AG08395 (cell line): ENCODE measurements at regions not wholly inside any gene's neighbourhood (a gene's known extent, or its start where the extent isn't known, plus 50 kb on each side); places are given as distances from the start of the nearest gene placed in this dataset.

ENCODE experiments used
- DNase-seq: peaks from one replicate; pipeline ENCODE4 v3.0.0; 2012; ENCODE audit warnings: mixed read lengths, low spot score

DNA sequence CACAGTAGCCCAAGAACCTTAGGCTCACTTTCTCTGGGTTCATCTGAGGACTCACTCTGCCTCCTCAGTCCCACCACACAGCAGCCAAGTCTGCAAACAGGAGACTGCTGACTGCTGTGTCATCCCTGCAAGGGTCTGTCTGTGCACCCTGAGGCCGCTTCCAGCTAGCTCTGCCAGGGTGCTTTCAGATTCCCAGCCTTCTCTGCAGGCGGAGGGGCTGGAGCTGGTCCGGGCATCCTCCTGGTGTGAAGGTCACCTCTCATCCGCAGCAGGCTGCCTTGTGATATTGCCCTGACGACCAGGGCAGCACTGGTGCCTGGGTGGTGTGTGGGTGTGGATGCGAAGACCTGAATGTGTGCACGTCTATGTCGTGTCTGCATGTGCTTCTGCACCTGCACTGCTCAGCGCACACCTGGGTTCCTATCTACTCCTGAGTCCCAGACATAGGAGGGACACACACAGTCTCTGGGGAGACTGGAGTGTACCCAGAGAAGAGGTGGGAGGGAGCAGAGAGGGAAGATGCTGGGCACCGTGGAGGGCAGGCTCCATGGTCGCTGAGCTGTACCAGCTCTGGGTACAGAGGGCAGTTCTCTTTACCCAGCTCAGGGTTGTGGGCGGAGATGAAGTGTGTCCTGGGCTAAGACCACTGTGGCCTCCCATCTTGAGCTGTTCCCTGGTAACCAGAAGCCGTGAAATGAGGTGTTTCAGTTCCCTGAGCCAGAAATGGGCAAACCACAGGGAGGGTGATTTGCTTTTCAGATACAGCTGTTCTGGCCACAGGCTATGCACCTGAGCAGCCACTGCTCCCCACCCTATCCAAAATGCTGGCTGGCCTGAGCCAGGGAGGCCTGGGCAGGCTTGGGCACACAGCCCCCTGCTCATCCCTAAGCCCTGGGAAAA, 160.9 kb upstream of the CSF3R start:
- no peak for DNase-seq

DNA sequence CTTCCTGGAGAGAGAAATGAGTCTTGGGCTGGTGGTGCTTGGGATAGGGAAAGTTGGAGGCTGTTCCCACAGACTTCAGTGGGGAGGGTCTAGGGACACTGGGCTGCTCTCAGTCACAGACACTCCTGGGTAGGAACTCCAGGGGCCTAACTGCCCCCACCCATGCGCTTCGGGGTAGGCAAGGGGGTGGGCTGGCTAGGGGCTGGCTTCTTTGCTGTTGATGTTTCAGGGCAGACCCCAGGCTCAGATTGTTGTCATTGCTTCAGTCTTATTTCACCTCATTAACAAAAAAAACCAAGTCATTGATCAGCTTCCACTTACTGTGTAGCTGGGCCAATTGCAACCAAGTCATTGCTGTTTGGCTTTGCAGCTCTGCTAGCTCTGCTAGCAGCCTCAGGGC, 160.1 kb upstream of the CSF3R start:
- no peak for DNase-seq

GRCh38 chr1:36641776-36642175, 159.1 kb upstream of the CSF3R start:
- no peak for DNase-seq

GRCh38 chr1:36639461-36639860, 156.7 kb upstream of the CSF3R start:
- DNase-seq, result no peak

- no peak for DNase-seq
Observed at GRCh38 chr1:36638268-36638667, 155.6 kb upstream of the CSF3R start.

DNA sequence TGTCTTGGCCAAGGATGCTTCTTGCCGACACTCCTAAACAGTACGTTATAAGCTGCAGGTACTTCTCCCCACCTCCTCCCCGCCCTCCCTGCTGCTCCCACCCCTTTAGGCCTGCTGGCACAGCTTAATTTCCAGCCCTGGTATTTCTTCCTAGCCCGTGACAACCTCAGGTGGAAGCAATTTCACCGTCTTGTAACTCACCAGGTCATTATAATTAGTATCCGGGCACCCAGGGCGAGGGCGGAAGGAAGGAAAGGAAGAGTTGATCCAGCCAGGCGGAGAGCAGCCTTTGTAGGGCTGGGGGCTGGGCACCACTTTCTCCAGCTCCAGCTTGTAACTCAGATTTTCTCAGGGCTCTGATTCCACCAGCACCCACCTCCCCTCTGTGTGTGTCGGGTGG, 153.5 kb upstream of the CSF3R start:
- no peak for DNase-seq

DNA sequence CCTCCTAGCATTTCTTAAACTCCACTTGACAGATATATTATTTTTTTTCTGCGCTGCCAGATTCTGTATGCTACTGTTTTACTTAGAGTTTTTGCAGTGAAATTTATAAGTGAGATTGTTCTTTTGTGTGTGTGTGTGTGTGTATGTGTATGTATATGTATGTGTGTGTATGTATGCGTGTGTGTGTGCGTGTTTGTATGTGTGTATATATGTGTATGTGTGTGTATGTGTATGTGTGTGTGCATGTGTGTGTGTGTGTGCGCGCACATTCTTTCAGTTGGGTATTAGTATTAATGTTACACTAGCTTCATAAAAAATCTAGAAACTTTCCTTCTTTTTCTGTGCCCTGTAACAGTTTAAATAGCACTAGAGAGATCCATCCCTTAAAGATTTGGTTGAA, 152.6 kb upstream of the CSF3R start:
- DNase-seq, result no peak

GRCh38 chr1:36628804-36629203, 146.1 kb upstream of the CSF3R start:
- no peak for DNase-seq

DNA sequence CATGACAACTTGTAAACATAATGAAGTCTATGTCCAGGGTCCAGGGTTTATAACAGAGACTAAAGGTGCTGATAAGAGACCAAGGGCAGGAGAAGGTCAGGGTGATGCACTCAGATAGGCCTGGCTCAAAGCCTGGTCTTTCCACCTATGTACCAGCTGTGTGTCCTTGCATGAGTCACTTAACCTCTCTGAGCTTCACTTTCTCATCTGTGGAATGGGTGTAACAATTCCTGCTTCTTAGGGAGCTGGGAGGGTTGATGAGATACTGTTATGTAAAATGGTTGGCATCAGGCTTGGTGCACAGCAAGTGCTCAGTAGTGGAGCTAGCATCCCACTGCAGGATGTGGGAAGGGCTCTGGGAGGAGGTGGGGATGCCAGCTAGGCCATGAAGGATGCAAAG, 143.7 kb upstream of the CSF3R start:
- no peak for DNase-seq

GRCh38 chr1:36625935-36626310, 143.2 kb upstream of the CSF3R start:
- no peak for DNase-seq

GRCh38 chr1:36625253-36625934, 142.7 kb upstream of the CSF3R start:
- DNase-seq, result no peak

DNA sequence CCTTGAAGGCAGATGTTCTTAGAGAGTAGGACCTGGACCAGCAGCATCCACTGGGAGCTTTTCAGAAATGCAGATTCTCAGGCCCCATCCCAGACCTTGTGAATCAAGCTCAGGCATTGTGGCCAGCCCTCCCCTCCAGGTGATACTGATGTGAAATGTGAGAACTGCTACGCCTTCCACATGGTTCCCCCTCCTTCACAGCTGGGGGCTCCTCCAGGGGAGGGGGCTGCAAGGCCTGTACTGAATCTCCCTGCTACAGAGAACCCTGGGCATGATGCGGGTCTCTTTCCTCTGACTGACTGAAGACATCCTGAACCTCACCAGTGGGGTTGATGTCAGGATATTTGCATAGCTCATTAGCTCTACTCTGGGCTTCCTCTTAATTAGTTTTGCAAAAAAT, 141.8 kb upstream of the CSF3R start:
- no peak for DNase-seq

GRCh38 chr1:36622741-36623648, 140.3 kb upstream of the CSF3R start:
- DNase-seq, result no peak

- DNase-seq, result no peak
Observed at GRCh38 chr1:36621531-36621930, 138.8 kb upstream of the CSF3R start.

DNA sequence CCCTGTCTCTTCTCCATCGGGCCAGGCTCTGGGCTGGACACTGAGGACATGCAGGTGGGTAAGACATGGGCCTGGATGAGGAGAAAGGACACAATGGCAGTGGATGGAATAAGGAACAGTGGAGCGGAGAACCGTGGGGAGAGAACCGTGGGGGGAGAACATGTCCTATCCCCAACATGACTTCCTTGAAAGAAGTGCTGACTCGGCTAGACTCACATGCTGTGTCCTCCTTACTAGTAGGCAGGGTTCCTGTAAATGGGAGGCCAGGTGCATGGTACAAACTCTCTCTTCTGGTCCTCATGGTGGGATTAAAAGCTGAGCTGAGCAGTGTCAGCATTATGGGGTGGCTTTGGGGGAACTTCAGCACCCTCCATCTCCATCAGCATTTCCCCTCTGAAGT, 137.4 kb upstream of the CSF3R start:
- DNase-seq, result no peak

GRCh38 chr1:36614991-36615390, 132.3 kb upstream of the CSF3R start:
- no peak for DNase-seq

GRCh38 chr1:36614571-36614970, 131.9 kb upstream of the CSF3R start:
- DNase-seq, result no peak

- no peak for DNase-seq
Observed at GRCh38 chr1:36613721-36614120, 131.0 kb upstream of the CSF3R start.

- DNase-seq, result no peak
Observed at GRCh38 chr1:36612881-36613280, 130.2 kb upstream of the CSF3R start.

- no peak for DNase-seq
Observed at GRCh38 chr1:36612121-36612520, 129.4 kb upstream of the CSF3R start.

- DNase-seq, result peak; percentile 47
Observed at GRCh38 chr1:36609241-36610027, 126.7 kb upstream of the CSF3R start.

DNA sequence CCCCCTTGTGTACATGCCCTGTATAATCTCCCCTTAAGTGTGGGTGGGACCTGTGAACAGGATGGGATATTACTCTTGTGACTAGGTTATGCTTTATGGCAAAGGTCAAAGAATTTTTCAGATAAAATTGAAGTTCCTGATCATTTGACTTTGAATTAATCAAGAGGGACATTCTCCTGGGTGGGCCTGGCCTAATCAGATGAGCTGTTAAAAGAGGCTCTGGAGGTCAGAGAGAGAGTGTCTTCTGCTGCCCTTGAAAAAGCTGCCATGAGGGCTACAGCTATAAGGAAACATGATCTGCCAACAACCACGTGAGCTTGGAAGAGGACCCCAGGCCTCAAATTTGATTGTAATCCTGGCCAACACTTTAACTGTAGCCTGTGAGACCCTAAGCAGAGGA, 125.6 kb upstream of the CSF3R start:
- DNase-seq, result no peak
